Astrocyte of the spinal cord (primary cell): ENCODE measurements at regions not wholly inside any gene's neighbourhood (a gene's known extent, or its start where the extent isn't known, plus 50 kb on each side); places are given as distances from the start of the nearest gene placed in this dataset.

ENCODE experiments used
- DNase-seq: peaks from one replicate; pipeline ENCODE4 v3.0.0; 2011; ENCODE audit warnings: low read depth, low spot score
- H3K4me3 ChIP-seq: 2 replicates; pipeline ENCODE4 v1.5.1; 2011; ENCODE audit warnings: low read depth, mild to moderate bottlenecking, low read length, moderate library complexity
- in situ Hi-C: cut with HindIII; loops from 2 replicates; pipeline ENCODE4 v1.10.0; 2017; ENCODE audit warnings: low sequenced_read_pairs
- TF ChIP-seq, protein P1 (sequence below): IDR thresholded peaks from 2 replicates; pipeline ENCODE4 v1.5.1; 2012; ENCODE audit warnings: low read depth, mild to moderate bottlenecking, low read length, inconsistent platforms

DNA sequence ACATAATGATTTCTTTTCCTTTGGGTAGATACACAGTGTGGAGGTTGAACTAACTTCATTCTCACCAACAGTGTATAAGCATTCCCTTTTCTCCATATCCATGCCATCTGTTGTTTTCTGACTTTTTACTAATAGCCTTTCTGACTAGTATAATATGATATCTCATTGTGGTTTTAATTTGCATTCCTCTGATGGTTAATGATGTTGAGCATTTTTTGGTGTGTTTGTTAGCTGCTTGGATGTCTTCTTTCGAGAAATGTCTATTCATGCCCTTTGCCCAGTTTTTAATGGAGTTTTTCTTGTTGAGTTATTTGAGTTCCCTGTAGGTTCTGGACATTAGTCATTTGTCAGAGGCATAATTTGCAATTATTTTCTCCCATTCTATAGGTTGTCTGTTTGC, 59.8 kb downstream of the MARCHF4 start:
- no peak for DNase-seq
- TF ChIP-seq, protein P1, sequence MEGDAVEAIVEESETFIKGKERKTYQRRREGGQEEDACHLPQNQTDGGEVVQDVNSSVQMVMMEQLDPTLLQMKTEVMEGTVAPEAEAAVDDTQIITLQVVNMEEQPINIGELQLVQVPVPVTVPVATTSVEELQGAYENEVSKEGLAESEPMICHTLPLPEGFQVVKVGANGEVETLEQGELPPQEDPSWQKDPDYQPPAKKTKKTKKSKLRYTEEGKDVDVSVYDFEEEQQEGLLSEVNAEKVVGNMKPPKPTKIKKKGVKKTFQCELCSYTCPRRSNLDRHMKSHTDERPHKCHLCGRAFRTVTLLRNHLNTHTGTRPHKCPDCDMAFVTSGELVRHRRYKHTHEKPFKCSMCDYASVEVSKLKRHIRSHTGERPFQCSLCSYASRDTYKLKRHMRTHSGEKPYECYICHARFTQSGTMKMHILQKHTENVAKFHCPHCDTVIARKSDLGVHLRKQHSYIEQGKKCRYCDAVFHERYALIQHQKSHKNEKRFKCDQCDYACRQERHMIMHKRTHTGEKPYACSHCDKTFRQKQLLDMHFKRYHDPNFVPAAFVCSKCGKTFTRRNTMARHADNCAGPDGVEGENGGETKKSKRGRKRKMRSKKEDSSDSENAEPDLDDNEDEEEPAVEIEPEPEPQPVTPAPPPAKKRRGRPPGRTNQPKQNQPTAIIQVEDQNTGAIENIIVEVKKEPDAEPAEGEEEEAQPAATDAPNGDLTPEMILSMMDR = no peak
- in situ Hi-C loops = no loop called here
- no peak overlapping the region for H3K4me3 ChIP-seq

DNA sequence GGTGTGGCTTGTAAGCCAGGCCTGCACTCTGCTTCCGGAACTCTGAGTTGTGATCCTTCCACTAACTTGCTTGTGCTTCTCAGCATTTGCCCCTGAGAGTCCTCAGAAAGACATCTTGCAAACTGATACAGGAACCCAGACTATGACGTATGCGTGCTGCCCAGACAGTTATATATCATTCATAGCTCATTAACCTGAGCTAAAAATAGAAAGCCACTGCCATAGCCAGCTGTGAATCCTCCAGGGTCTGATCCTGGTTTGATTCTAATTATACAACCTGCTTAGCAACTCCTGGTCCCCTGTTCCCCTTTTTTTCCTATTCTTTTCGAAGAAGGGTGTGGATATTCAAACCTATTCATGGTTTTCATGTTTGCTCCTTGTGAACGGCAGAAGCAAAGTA, 63.7 kb downstream of the MARCHF4 start:
- TF ChIP-seq, protein P1 = no peak
- in situ Hi-C loops = no loop called here
- no peak overlapping the region for H3K4me3 ChIP-seq
- DNase-seq = peak; percentile 59

DNA sequence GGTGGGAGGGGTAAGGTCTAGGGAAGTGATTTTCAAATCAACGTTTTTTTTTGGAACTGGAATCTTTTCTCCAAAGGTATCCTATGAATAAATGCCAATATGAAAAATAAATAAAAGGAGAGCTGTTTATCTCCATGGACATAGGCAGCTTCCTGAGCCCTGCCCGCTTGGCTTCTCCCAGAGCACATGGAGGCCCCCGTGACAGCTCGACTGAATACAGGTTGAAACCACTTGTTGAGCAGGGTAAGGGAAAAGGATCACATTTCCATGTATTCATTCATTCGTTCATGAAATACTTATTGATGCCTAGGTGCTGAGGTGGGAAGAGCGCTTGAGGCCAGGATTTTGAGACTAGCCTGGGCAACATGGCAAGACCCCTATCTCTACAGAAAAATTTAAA, 64.8 kb downstream of the MARCHF4 start:
- DNase-seq = no peak
- TF ChIP-seq, protein P1 = no peak
- in situ Hi-C loops = no loop called here
- H3K4me3 ChIP-seq = no peak overlapping the region

DNA sequence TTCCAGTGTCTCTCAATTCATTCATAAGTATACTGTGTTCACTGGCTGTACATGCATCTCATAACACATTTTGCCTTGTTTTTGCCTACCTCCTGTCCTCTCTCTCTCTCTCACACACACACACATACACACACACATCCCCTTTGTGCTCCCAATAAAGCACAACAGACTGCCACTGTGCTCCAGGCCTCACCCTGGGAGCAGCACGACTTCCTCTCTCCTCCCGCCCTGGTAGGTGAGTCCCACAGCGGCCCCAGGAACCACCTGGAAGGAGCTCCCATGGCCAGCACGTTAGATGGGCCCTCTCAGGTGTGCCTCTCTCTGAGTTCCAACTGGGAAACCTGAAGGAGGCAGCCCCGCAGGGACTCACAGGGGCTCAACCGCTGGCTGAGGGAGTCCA, 65.4 kb downstream of the MARCHF4 start:
- TF ChIP-seq, protein P1 = no peak
- in situ Hi-C loops = no loop called here
- no peak overlapping the region for H3K4me3 ChIP-seq

DNA sequence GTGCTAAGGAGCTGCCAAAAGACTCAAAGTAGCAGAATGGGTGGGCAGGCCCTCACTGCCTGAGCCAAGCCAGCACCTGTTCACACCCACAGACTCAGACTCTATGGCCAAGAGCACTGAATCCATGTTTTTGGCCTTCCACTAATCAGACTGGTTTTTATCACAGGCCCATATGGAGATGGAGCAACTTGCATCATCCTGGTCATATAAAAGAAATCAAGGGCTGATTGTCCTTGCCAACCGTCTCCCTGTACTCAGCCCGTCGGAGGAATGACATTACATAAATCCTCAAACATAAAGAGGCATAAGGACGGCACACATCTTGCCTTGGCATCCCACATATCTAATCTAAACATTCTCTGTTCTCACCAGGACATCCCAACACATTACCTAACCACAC, 66.7 kb downstream of the MARCHF4 start:
- TF ChIP-seq, protein P1 = no peak
- no peak for DNase-seq
- in situ Hi-C loops = no loop called here
- no peak overlapping the region for H3K4me3 ChIP-seq

More for the DNA sequence above, 65.4 kb downstream of the MARCHF4 start:
- no peak for DNase-seq

DNA sequence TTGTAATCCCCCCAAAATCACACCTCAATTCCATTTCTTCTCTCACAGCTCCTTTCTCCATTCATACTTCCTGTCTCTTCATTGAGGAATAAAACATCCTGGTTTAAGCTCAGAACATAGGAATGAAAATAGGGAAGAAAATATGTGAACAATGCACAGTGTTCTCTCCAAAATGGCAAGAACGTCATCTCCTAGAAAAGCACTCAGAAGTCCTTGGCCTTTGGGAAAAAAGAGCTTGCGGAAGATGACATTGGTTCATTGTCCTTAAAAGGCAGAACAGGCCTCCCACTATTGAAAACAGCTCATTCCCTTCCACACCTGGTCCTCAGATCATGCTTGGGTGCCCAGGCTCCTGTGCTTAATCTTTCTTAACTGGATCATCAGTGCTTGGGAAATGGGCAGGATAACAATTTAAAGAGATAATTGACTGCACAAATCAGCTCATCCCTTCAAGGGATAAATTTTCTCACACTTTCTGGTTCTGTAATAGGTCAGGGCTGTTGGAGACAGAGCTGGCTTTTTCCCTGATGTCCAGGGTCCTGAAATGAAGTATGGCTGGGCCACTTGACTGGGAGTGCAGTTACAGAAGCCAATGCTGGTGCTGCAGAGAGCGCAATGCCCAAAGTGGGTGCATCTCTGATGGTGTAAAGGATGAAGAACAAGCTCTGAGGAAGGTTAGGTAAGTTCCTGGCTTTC, 69.2 kb downstream of the MARCHF4 start:
- no peak overlapping the region for H3K4me3 ChIP-seq
- DNase-seq = peak; percentile 68
- in situ Hi-C loops = no loop called here
- TF ChIP-seq, protein P1 = no peak

DNA sequence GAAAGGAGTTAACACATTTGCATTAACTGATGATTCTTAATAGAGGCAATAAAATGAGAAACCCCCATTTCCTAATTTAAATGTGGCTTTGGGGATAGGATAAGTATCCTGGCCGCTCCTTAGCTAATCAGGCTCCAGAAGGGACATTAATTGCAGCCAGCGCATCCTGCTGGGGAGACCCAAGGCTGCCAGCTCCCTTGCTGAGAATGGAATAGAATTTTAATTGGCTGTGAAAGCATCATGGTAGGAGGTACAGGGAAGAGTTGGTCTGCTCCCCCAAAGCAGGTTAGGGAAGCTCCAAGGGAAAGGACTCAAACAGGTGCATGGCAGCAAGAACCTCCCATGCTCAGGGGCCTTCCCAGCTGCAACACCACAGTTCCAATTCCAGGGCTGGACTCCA, 71.4 kb downstream of the MARCHF4 start:
- TF ChIP-seq, protein P1 = no peak
- in situ Hi-C loops = no loop called here
- no peak overlapping the region for H3K4me3 ChIP-seq
- no peak for DNase-seq
